Kidney tubule cell (primary cell): ENCODE measurements at regions not wholly inside any gene's neighbourhood (a gene's known extent, or its start where the extent isn't known, plus 50 kb on each side); places are given as distances from the start of the nearest gene placed in this dataset.
A peak's percentile ranks its signal among the peaks of the same experiment; 100 is the strongest.

Source experiments
- DNase-seq: peaks from one replicate; pipeline ENCODE4 v3.0.0-alpha.2; 2018; ENCODE audit warnings: low spot score

GRCh38 chr4:63620271-63620670 lies 789.0 kb downstream of the TECRL start:
- DNase-seq: no peak

- DNase-seq: no peak
Measured at GRCh38 chr4:63619771-63620170, 789.5 kb downstream of the TECRL start.

- DNase-seq: peak; percentile 9
Measured at GRCh38 chr4:63618883-63619718, 790.1 kb downstream of the TECRL start.

GRCh38 chr4:63607169-63607872 lies 801.9 kb downstream of the TECRL start:
- DNase-seq: no peak

GRCh38 chr4:63589796-63590195 lies 819.5 kb downstream of the TECRL start:
- no peak for DNase-seq

- DNase-seq: peak; percentile 41
Measured at GRCh38 chr4:63583561-63583960, 825.7 kb downstream of the TECRL start.

GRCh38 chr4:63583007-63583406 lies 826.2 kb downstream of the TECRL start:
- peak; percentile 3 for DNase-seq

GRCh38 chr4:63580796-63581475 lies 828.3 kb downstream of the TECRL start:
- no peak for DNase-seq

GRCh38 chr4:63578383-63578782 lies 830.9 kb downstream of the TECRL start:
- no peak for DNase-seq

GRCh38 chr4:63566658-63567057 lies 842.6 kb downstream of the TECRL start:
- DNase-seq: no peak

GRCh38 chr4:63563288-63564014 lies 845.8 kb downstream of the TECRL start:
- DNase-seq: no peak

- no peak for DNase-seq
Measured at GRCh38 chr4:63558709-63559108, 850.5 kb downstream of the TECRL start.

GRCh38 chr4:63556332-63556731 lies 852.9 kb downstream of the TECRL start:
- DNase-seq: no peak

GRCh38 chr4:63553123-63553522 lies 856.1 kb downstream of the TECRL start:
- no peak for DNase-seq

GRCh38 chr4:63541828-63542227 lies 867.4 kb downstream of the TECRL start:
- no peak for DNase-seq

- no peak for DNase-seq
Measured at GRCh38 chr4:63529581-63530337, 879.5 kb downstream of the TECRL start.

GRCh38 chr4:63528256-63528991 lies 880.8 kb downstream of the TECRL start:
- no peak for DNase-seq

- DNase-seq: no peak
Measured at GRCh38 chr4:63526251-63526650, 883.0 kb downstream of the TECRL start.

- DNase-seq: no peak
Measured at GRCh38 chr4:63524764-63525163, 884.5 kb downstream of the TECRL start.

- DNase-seq: no peak
Measured at GRCh38 chr4:63505714-63506460, 903.4 kb downstream of the TECRL start.
